Naive B cell (primary cell): ENCODE measurements at regions not wholly inside any gene's neighbourhood (a gene's known extent, or its start where the extent isn't known, plus 50 kb on each side); places are given as distances from the start of the nearest gene placed in this dataset.

Experiments
- ATAC-seq, 2 donors: fragments of 150-1000 bp; cut with Tn5 transposase; 2 replicates each; pipeline ENCODE4 v1.10.0; 2021; ENCODE audit warnings: low read depth in 2 of 2, mild to moderate bottlenecking in 2 of 2, moderate library complexity in 2 of 2
- DNase-seq: peaks from one replicate; pipeline ENCODE4 v3.0.0; 2022
- H3K27ac Mint-ChIP-seq, 6 donors: one replicate each; pipeline ENCODE4 v1.8.0; 2020 to 2022; ENCODE audit warnings: mild to moderate bottlenecking in 6 of 6, mixed read lengths in 6 of 6, moderate library complexity in 5 of 6, inconsistent platforms in 2 of 6
- H3K27me3 Mint-ChIP-seq, 3 donors: one replicate each; pipeline ENCODE4 v1.8.0; 2021 to 2022; ENCODE audit warnings: mixed read lengths in 3 of 3, mild to moderate bottlenecking in 1 of 3
- H3K36me3 Mint-ChIP-seq, 2 donors: one replicate each; pipeline ENCODE4 v1.8.0; 2020 to 2022; ENCODE audit warnings: mixed read lengths in 2 of 2, inconsistent platforms in 1 of 2, mild to moderate bottlenecking in 1 of 2
- H3K4me1 Mint-ChIP-seq, 3 donors: one replicate each; pipeline ENCODE4 v1.8.0; 2020 to 2022; ENCODE audit warnings: mixed read lengths in 3 of 3, inconsistent platforms in 1 of 3, mild to moderate bottlenecking in 1 of 3, moderate library complexity in 1 of 3
- H3K4me3 Mint-ChIP-seq, 8 donors: one replicate each; pipeline ENCODE4 v1.8.0; 2020 to 2022; ENCODE audit warnings: mild to moderate bottlenecking in 8 of 8, mixed read lengths in 8 of 8, moderate library complexity in 8 of 8, inconsistent platforms in 2 of 8
- H3K9me3 Mint-ChIP-seq, 7 donors: one replicate each; pipeline ENCODE4 v1.8.0; 2020 to 2022; ENCODE audit warnings: mixed read lengths in 7 of 7, mild to moderate bottlenecking in 5 of 7, inconsistent platforms in 2 of 7, moderate library complexity in 1 of 7

GRCh38 chr13:53907891-53908290, 879.3 kb downstream of the OLFM4 start:
- Mint-ChIP-seq H3K9me3 (peaks cover 0 to 8% (median 2%) of the 10 kb centered on the region in 7 donors), H3K4me1 (no peaks in the 10 kb centered on the region), H3K4me3 (no peak overlapping the region), H3K27me3 (no peaks in the 10 kb centered on the region), H3K27ac (no peak overlapping the region), H3K36me3 (no peaks in the 10 kb centered on the region)
- DNase-seq (no peak), ATAC-seq (no peak)

GRCh38 chr13:53920916-53921315, 892.3 kb downstream of the OLFM4 start:
- no peak for DNase-seq
- H3K4me3 Mint-ChIP-seq, result no peak overlapping the region
- peaks cover 2 to 7% (median 5%) of the 10 kb centered on the region in 7 donors for H3K9me3 Mint-ChIP-seq
- no peak overlapping the region for H3K27ac Mint-ChIP-seq
- ATAC-seq, result no peak
- no peaks in the 10 kb centered on the region for H3K4me1 Mint-ChIP-seq
- no peaks in the 10 kb centered on the region for H3K36me3 Mint-ChIP-seq
- H3K27me3 Mint-ChIP-seq, result no peaks in the 10 kb centered on the region

GRCh38 chr13:53921473-53921872, 892.9 kb downstream of the OLFM4 start:
- Mint-ChIP-seq H3K27ac (no peak overlapping the region), H3K4me3 (no peak overlapping the region), H3K4me1 (no peaks in the 10 kb centered on the region), H3K36me3 (no peaks in the 10 kb centered on the region), H3K27me3 (no peaks in the 10 kb centered on the region), H3K9me3 (peaks cover 2 to 7% (median 5%) of the 10 kb centered on the region in 7 donors)
- no peak for ATAC-seq
- DNase-seq, result no peak

- no peak for DNase-seq
- no peak for ATAC-seq
- H3K9me3 Mint-ChIP-seq, result peaks cover 0 to 18% (median 0%) of the 10 kb centered on the region in 7 donors
- no peaks in the 10 kb centered on the region for H3K4me1 Mint-ChIP-seq
- no peaks in the 10 kb centered on the region for H3K36me3 Mint-ChIP-seq
- no peak overlapping the region for H3K4me3 Mint-ChIP-seq
- no peak overlapping the region for H3K27ac Mint-ChIP-seq
- H3K27me3 Mint-ChIP-seq, result no peaks in the 10 kb centered on the region
Observed at GRCh38 chr13:53941588-53942190, 913.1 kb downstream of the OLFM4 start.

GRCh38 chr13:53946500-53946899, 917.9 kb downstream of the OLFM4 start:
- H3K9me3 Mint-ChIP-seq, result peaks cover 0 to 18% (median 2%) of the 10 kb centered on the region in 7 donors
- H3K4me1 Mint-ChIP-seq, result no peaks in the 10 kb centered on the region
- ATAC-seq (no peak), DNase-seq (no peak)
- H3K4me3 Mint-ChIP-seq, result no peak overlapping the region
- H3K36me3 Mint-ChIP-seq, result no peaks in the 10 kb centered on the region
- H3K27me3 Mint-ChIP-seq, result no peaks in the 10 kb centered on the region
- no peak overlapping the region for H3K27ac Mint-ChIP-seq

GRCh38 chr13:53953183-53953582, 924.6 kb downstream of the OLFM4 start:
- H3K27me3 Mint-ChIP-seq, result no peaks in the 10 kb centered on the region
- no peak for ATAC-seq
- no peak overlapping the region for H3K27ac Mint-ChIP-seq
- no peaks in the 10 kb centered on the region for H3K4me1 Mint-ChIP-seq
- DNase-seq, result no peak
- no peaks in the 10 kb centered on the region for H3K36me3 Mint-ChIP-seq
- H3K9me3 Mint-ChIP-seq, result peaks cover 0 to 6% (median 2%) of the 10 kb centered on the region in 7 donors
- H3K4me3 Mint-ChIP-seq, result no peak overlapping the region
